SU-DHL-6 (cell line): ENCODE measurements at regions not wholly inside any gene's neighbourhood (a gene's known extent, or its start where the extent isn't known, plus 50 kb on each side); places are given as distances from the start of the nearest gene placed in this dataset.

Experiments used
- H2AFZ ChIP-seq: fragments of 200-600 bp; sonication (generic); 2 replicates; pipeline ENCODE4 v1.6.1; 2014; ENCODE audit warnings: low read depth, mild to moderate bottlenecking, moderate library complexity, mixed read lengths, antibody characterized with exemption, low read length; ENCODE audit not compliant: severe bottlenecking
- H3F3A ChIP-seq: fragments of 200-600 bp; shearing (Covaris generic); 2 replicates; pipeline ENCODE4 v1.6.0; 2016; ENCODE audit warnings: antibody characterized with exemption, mild to moderate bottlenecking; ENCODE audit not compliant: insufficient read depth
- H3K27ac ChIP-seq: fragments of 200-600 bp; sonication (generic); 2 replicates; pipeline ENCODE4 v1.5.1; 2016; ENCODE audit warnings: low read depth, mild to moderate bottlenecking, low read length, moderate library complexity, mixed read lengths
- H3K27me3 ChIP-seq: fragments of 200-600 bp; sonication (generic), shearing (Covaris generic); 2 replicates; pipeline ENCODE4 v1.6.0; 2014; ENCODE audit warnings: mild to moderate bottlenecking, low read length
- H3K36me3 ChIP-seq: fragments of 200-600 bp; sonication (generic); 2 replicates; pipeline ENCODE4 v1.6.1; 2014; ENCODE audit warnings: mild to moderate bottlenecking, low read length, mixed read lengths
- H3K4me2 ChIP-seq: fragments of 300-600, 200-600 bp; shearing (Covaris generic), sonication (generic); 2 replicates; pipeline ENCODE4 v1.6.0; 2014; ENCODE audit warnings: low read length, low read depth, mild to moderate bottlenecking; ENCODE audit not compliant: poor library complexity, severe bottlenecking
- H3K4me3 ChIP-seq: fragments of 200-600 bp; sonication (generic); 2 replicates; pipeline ENCODE4 v1.5.1; 2014; ENCODE audit warnings: antibody characterized with exemption, low read length, mild to moderate bottlenecking, mixed read lengths; ENCODE audit not compliant: insufficient read depth, poor library complexity, severe bottlenecking
- H3K79me2 ChIP-seq: fragments of 200-600 bp; sonication (generic); 2 replicates; pipeline ENCODE4 v1.6.1; 2014; ENCODE audit warnings: mild to moderate bottlenecking, low read length, moderate library complexity; ENCODE audit not compliant: insufficient read depth
- H3K9ac ChIP-seq: fragments of 200-600 bp; sonication (generic); 2 replicates; pipeline ENCODE4 v1.7.0; 2014; ENCODE audit warnings: mild to moderate bottlenecking, low read length
- H3K9me2 ChIP-seq: fragments of 200-600 bp; sonication (generic); replicated peaks from 2 replicates; pipeline ENCODE4 v1.6.1; 2014; ENCODE audit warnings: low read length; ENCODE audit not compliant: insufficient read depth
- H3K9me3 ChIP-seq: fragments of 200-600 bp; sonication (generic); 2 replicates; pipeline ENCODE4 v1.6.1; 2014; ENCODE audit warnings: low read length, mixed read lengths; ENCODE audit not compliant: insufficient read depth
- H4K20me1 ChIP-seq: fragments of 200-600 bp; sonication (generic); 2 replicates; pipeline ENCODE4 v1.6.1; 2014; ENCODE audit warnings: low read depth, mild to moderate bottlenecking, antibody characterized with exemption, low read length, moderate library complexity, mixed read lengths
- EZH2phosphoT487 ChIP-seq: fragments of 200-600 bp; sonication (generic), shearing (Covaris generic); conservative IDR thresholded peaks from 2 replicates; pipeline ENCODE4 v1.6.1; 2018; ENCODE audit warnings: mild to moderate bottlenecking, antibody characterized with exemption, low read length, moderate library complexity, mixed read lengths
- TF ChIP-seq, protein P1 (sequence below): fragments of 200-600 bp; sonication (generic); IDR thresholded peaks from one replicate; pipeline ENCODE4 v1.5.1; 2017; ENCODE audit warnings: antibody characterized with exemption, mild to moderate bottlenecking, low read length, moderate library complexity; ENCODE audit not compliant: insufficient read depth, poor library complexity, severe bottlenecking

DNA sequence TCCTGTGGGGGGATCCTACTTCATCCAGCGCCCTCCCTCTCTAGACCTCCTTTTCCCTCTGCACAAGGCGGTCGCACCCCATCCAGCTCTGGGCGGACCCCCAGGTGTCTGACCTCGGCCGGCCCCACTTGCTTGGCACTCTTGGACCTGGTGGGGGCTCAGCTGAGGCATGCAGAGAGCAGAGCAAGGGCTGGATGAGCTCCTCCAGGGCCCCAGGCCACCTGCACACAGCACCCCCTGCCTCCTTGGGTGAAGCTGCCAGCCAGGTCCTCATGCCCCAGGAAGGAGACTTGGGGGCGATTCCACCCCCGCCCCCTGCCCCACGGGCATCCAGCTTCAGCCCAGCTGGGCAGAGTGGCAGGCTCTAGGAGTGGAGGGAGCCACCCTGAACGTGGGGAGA, 159.4 kb upstream of the GSE1 start:
- Histone ChIP-seq H3K79me2 (no peaks in the 10 kb centered on the region), H3K9me3 (no peaks in the 10 kb centered on the region), H2AFZ (no peak overlapping the region), H3K27ac (no peak overlapping the region), H3K4me2 (no peak overlapping the region), H3K9ac (no peak overlapping the region), H3K36me3 (no peaks in the 10 kb centered on the region), H3K27me3 (no peaks in the 10 kb centered on the region), H3F3A (no peaks in the 10 kb centered on the region), H3K9me2 (no peaks in the 10 kb centered on the region), H4K20me1 (no peaks in the 10 kb centered on the region), H3K4me3 (no peak overlapping the region)
- TF ChIP-seq, protein P1, sequence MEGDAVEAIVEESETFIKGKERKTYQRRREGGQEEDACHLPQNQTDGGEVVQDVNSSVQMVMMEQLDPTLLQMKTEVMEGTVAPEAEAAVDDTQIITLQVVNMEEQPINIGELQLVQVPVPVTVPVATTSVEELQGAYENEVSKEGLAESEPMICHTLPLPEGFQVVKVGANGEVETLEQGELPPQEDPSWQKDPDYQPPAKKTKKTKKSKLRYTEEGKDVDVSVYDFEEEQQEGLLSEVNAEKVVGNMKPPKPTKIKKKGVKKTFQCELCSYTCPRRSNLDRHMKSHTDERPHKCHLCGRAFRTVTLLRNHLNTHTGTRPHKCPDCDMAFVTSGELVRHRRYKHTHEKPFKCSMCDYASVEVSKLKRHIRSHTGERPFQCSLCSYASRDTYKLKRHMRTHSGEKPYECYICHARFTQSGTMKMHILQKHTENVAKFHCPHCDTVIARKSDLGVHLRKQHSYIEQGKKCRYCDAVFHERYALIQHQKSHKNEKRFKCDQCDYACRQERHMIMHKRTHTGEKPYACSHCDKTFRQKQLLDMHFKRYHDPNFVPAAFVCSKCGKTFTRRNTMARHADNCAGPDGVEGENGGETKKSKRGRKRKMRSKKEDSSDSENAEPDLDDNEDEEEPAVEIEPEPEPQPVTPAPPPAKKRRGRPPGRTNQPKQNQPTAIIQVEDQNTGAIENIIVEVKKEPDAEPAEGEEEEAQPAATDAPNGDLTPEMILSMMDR = no peak
- no peak for TF ChIP-seq EZH2phosphoT487

DNA sequence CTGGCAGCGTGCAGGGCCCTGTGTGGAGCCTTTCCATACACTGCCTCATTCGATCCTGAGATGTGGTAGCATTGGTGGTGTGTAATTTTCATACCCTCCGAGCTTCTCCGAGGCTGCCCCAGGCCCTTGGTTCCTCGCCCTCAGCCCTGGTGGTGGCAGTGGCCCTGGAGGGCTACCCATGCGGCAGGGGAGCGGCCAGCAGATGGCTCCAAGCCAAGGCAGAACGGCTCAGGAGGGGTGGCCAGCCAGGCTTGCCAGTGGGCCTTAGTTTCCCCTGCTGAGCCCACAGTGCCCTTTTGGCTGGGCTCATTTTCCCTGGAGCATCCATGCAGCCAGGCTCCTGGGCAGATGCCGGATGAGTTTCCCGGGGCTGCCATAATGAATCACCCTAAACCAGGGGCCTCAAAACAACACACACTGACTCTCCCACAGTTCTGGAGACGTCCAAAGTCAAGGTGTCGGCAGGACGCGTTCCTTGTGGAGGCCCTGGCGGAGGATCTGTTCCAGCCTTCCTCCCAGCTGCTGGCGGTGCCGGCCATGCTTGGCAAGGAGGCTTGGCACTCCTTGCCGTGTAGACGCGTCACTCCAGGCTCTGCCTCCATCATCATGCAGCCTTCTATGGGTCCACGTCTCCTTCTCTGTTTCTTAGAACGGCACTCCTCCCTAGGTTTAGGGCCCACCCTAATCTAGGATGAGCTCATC, 158.8 kb upstream of the GSE1 start:
- Histone ChIP-seq H3K4me2 (no peak overlapping the region), H3K27me3 (no peaks in the 10 kb centered on the region), H3K9me3 (no peaks in the 10 kb centered on the region), H3F3A (no peaks in the 10 kb centered on the region), H3K79me2 (no peaks in the 10 kb centered on the region), H3K27ac (no peak overlapping the region), H3K4me3 (no peak overlapping the region), H3K9ac (no peak overlapping the region), H3K36me3 (no peaks in the 10 kb centered on the region), H2AFZ (no peak overlapping the region), H3K9me2 (no peaks in the 10 kb centered on the region), H4K20me1 (no peaks in the 10 kb centered on the region)
- TF ChIP-seq, protein P1 = no peak
- TF ChIP-seq EZH2phosphoT487 = no peak

DNA sequence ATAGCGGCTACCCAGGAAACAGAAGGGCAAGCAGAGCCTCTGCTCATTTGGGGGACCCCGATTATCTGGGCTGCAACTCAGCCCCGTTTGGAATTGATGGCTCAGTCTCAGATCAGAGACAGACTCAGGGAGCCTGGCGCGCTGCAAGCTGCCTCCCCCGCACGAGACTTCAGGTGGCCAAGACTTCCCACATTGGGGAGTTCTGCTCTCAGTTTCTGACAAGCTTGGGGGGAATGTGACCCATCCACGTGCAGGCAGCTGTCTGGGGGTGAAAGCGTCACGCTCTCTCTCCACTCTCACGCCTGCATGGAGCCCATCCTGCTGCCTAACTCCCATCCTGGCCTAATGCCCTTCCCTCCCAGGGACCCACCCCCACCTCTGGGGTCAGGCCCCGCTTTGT, 157.6 kb upstream of the GSE1 start:
- no peaks in the 10 kb centered on the region for H3F3A ChIP-seq
- no peak overlapping the region for H2AFZ ChIP-seq
- no peaks in the 10 kb centered on the region for H3K79me2 ChIP-seq
- H3K27me3 ChIP-seq = no peaks in the 10 kb centered on the region
- no peak overlapping the region for H3K4me2 ChIP-seq
- no peak overlapping the region for H3K27ac ChIP-seq
- H3K36me3 ChIP-seq = no peaks in the 10 kb centered on the region
- no peaks in the 10 kb centered on the region for H3K9me3 ChIP-seq
- no peaks in the 10 kb centered on the region for H3K9me2 ChIP-seq
- H3K4me3 ChIP-seq = no peak overlapping the region
- no peak for TF ChIP-seq EZH2phosphoT487
- TF ChIP-seq, protein P1 = no peak
- no peak overlapping the region for H3K9ac ChIP-seq
- H4K20me1 ChIP-seq = no peaks in the 10 kb centered on the region
